Cerebellar nuclear complex (tissue), 1 donor: ENCODE measurements at regions not wholly inside any gene's neighbourhood (a gene's known extent, or its start where the extent isn't known, plus 50 kb on each side); places are given as distances from the start of the nearest gene placed in this dataset.

Experiments
- DNase-seq, 2 experiments: peaks; one replicate each; lab custom pipeline; 2025; lab: John Stamatoyannopoulos, UW

- DNase-seq: no peak
These were observed 133.6 kb upstream of the MSX2 start for GRCh38 chr5:174590820-174591219.

- DNase-seq: no peak
These were observed 128.0 kb upstream of the MSX2 start for GRCh38 chr5:174596429-174596828.

- no peak for DNase-seq
These were observed 124.4 kb upstream of the MSX2 start for GRCh38 chr5:174599992-174600391.

GRCh38 chr5:174601946-174602345 is 122.4 kb upstream of the MSX2 start:
- DNase-seq: no peak

GRCh38 chr5:174606153-174606552 is 118.2 kb upstream of the MSX2 start:
- DNase-seq: no peak

- DNase-seq: no peak
These were observed 117.7 kb upstream of the MSX2 start for GRCh38 chr5:174606646-174607045.

GRCh38 chr5:174607205-174607604 is 117.2 kb upstream of the MSX2 start:
- no peak for DNase-seq

- DNase-seq: no peak
These were observed 116.5 kb upstream of the MSX2 start for GRCh38 chr5:174607916-174608315.

- DNase-seq: no peak
These were observed 115.7 kb upstream of the MSX2 start for GRCh38 chr5:174608631-174609097.

- DNase-seq: no peak
These were observed 115.3 kb upstream of the MSX2 start for GRCh38 chr5:174609116-174609515.

- DNase-seq: no peak
These were observed 113.4 kb upstream of the MSX2 start for GRCh38 chr5:174610968-174611367.

- DNase-seq: no peak
These were observed 111.7 kb upstream of the MSX2 start for GRCh38 chr5:174612686-174613085.

- no peak for DNase-seq
These were observed 109.8 kb upstream of the MSX2 start for GRCh38 chr5:174614500-174615135.

- no peak for DNase-seq
These were observed 108.3 kb upstream of the MSX2 start for GRCh38 chr5:174616036-174616435.

GRCh38 chr5:174617285-174617684 is 107.1 kb upstream of the MSX2 start:
- DNase-seq: no peak

- no peak for DNase-seq
These were observed 106.5 kb upstream of the MSX2 start for GRCh38 chr5:174617910-174618309.

GRCh38 chr5:174618589-174618988 is 105.8 kb upstream of the MSX2 start:
- DNase-seq: no peak

- no peak for DNase-seq
These were observed 102.3 kb upstream of the MSX2 start for GRCh38 chr5:174622067-174622466.

GRCh38 chr5:174623018-174623417 is 101.4 kb upstream of the MSX2 start:
- DNase-seq: no peak

GRCh38 chr5:174623433-174624019 is 100.9 kb upstream of the MSX2 start:
- DNase-seq: no peak

- DNase-seq: no peak
These were observed 99.5 kb upstream of the MSX2 start for GRCh38 chr5:174624733-174625522.

- no peak for DNase-seq
These were observed 98.6 kb upstream of the MSX2 start for GRCh38 chr5:174625591-174626350.
